ENCODE measurements at regions not wholly inside any gene's neighbourhood (a gene's known extent, or its start where the extent isn't known, plus 50 kb on each side); places are given as distances from the start of the nearest gene placed in this dataset.

DNA sequence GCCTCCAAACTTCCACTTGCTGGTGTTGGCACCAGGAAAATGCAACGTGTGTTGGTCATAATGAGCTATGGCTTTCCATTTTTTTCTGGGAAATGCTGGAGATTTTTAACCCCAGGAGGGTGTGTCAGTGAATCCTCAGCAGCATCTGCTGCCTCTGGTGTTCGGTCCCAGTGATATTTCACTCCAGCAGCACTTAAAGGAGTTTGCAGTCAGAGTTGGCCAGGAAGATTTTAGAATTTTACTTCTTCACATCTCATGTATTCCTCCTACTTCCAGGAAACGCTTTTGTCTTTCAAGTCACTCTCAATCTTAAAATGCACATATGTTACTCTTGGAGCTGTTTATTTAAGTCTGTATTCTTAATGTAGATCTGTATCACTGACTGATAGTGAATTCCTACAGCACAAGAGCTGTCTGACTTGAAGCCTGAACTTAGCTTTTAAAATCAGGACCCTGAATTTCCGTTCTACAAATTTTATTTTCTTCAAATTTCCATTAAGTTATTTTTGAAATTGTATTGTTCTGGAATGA lies 903.4 kb upstream of the SLC10A2 start:
- no peak for TF ChIP-seq GATA2 (IDR thresholded peaks at IDR 0.05; ENCODE audit: low read depth, low read length)
- TF ChIP-seq GATA3 (IDR thresholded peaks at IDR 0.05; ENCODE audit: low read depth, low read length): no peak

All from SH-SY5Y (cell line).